ENCODE measurements at regions not wholly inside any gene's neighbourhood (a gene's known extent, or its start where the extent isn't known, plus 50 kb on each side); places are given as distances from the start of the nearest gene placed in this dataset.
"Not testable (repeated sequence)": the region's sequence is repeated elsewhere in the genome, so short reads cannot be mapped to it uniquely, and the experiment has no call there.

DNA sequence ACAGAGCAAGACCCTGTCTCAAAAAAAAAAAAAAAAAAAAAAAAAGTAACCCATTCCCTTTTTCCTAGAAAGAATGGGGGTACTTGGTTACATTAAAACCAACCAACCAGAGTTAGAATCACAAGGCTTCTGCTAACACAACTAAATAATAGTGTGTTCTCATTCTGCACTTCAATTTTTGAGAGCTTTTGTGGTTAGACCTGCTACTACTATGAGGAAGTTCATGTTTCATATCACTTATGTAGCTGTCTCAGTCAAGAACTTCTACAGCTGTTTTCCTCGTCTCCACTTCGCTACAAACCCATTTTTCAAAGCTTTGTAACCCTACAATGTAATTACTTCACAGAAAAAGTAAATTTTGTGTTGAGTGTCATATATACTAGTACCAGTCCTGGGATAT lies 58.3 kb downstream of the PDHA2 start:
- no peak for DNase-seq

DNA sequence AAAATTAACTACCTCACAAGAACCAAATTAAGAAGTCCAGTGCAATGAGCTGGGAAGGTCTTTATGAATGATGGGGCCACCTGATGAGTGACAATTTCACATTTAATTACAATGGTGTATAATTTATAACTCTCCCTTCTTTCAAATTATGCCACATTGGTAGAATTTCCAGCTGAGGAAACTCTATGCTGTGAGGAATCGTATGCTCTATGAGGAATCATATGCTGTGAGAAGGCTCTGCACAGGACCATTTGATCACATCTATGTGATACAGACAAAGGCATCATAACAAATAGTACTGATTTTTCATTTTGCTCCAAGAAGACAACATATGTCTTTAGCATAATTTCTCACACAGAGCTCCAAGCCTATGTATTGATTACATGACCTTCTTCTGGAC lies 69.3 kb downstream of the PDHA2 start:
- no peak for DNase-seq

DNA sequence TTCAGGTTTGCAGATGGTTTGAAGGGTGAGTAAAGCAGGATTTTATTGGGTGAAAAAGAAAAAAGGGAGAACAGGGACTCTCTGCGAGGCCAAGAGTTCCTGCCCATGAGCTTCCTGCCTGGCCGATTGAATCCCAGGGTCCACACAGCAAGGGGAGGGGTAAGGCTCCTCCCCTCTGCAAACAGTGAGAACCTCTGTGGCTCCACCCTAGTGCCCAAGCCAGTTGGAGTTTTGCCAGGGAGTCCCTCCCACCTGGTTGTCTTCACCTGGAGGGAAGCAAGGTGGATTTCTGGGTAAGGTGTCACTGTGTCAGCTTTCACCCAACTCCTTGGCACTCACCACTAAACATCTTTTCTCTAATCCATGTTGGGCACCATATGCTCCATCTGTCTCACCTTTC lies 70.9 kb downstream of the PDHA2 start:
- DNase-seq = no peak

DNA sequence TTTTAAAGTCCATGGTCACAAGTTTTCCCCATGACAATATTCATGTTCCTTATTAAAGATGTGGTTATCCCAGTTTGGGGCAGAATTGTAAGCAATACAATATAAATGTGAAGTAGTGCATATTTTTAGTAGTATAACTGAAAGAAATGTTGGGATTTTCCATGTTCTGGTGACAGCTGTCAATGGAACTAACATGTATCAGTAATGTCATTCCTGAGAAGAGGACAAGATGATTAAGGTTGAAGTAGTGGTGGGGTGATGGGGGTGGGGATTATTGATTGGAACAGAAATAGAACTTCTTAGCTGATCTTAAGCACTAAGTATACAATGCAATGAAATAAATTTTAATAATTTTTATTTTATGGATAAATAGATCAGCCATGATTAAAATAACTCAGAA lies 81.6 kb downstream of the PDHA2 start:
- DNase-seq = no peak

DNA sequence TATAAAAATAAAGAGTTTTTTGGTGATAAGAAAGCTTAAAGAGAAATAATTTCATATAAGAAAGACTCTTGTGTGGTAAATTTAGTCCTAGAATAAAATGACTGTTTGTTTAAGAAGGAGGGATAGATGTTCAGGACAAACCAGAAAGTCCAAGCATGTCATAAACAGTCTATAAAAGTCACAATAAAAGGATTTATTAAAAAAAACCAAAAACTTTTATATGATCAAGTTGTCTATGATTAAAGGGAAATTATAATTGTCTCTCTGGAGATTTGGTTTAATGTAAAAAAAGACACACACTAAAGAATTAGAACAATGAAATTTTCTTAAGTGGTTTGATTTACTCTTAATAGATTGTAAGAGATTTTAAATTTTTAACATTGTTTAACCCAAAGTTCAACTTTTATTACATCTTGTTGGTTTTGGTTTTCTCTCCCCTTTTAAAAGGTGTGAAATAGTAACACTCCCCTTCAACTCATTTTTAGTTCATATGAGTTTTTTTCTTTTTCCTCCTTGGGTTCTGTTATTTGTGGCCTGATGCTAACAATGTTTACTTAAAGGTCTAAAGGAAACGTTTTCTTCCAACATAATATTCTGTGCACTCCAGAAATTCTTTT lies 89.7 kb downstream of the PDHA2 start:
- DNase-seq = no peak

DNA sequence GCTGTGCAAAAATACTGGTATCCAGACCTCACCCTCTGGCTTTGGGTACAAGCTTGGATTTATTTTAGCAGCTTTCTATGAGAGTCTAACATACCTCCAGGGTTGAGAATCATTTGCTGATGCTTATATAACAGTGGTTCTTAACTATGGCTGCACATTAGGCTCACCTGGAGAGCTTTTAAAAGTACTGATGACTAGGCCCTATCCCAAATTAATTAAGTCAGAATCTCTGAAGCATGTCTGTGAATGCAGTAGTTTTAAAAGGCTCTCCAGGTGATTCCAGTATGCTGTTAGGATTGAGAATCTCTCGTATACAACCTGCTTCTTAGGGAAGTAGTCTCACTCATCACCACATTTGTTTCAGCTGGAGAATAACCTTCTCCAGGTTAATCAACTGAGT lies 99.2 kb downstream of the PDHA2 start:
- DNase-seq = no peak

DNA sequence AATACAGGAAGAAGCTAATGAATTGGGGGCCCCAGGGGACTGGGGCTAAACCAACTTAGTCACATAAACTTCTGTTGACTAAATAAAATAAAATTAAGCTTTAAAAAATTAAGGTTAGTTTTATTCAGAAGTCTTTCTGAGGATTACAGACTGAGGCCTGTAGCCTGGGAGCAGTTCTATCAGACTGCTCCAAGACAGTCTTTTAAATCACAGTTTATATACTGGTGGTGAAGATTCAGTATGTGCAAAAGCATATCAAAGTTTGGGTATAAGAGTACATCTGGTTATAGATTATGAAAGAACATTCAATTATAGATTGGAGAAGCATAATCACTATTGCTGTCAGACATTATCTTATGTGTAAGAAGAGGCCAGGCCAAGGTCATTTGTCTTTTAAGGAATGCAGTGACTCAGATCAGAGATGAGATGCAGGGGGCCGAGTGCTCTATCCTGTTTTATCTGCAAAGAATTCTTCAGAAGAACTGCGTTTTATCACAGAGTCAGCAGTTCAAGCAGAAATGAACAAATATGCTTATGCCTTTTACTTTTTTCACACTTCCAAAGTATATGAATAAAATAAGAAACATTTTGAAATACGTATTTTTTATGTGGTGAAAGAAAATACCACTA lies 109.4 kb downstream of the PDHA2 start:
- no peak for DNase-seq

DNA sequence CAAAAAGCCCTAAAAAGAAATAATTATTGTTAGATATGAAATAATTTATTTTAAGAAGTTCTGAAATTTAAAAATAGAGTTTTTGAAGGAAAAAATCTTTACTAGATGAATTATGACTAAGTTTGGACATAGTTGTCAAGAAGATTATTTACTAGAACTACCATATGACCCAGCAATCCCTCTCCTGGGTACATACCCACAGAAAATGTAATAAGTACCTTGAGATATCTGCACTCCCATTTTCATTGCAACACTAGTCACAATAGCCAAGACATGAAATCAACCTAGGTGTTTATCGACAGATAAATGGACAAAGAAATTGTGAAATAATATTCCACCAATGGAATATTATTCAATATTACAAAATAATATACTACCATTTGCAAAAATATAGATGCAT lies 109.9 kb downstream of the PDHA2 start:
- no peak for DNase-seq

DNA sequence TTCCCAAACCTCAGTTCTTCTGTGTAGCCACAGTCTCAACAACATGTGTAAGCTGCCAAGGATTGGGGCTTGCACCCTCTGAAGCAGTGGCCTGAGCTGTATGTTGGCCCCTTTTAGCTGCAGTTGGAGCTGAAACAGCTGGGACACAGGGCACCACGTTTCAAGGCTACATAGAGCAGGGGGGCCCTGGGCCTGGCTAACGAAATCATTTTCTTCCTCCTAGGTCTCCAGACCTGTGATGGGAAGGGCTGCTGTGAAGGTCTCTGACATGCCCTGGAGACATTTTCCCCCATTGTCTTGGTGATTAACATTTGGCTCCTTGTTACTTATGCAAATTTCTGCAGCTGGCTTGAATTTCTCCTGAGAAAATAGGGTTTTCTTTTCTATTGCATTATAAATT lies 112.6 kb downstream of the PDHA2 start:
- DNase-seq = not testable (repeated sequence)

DNA sequence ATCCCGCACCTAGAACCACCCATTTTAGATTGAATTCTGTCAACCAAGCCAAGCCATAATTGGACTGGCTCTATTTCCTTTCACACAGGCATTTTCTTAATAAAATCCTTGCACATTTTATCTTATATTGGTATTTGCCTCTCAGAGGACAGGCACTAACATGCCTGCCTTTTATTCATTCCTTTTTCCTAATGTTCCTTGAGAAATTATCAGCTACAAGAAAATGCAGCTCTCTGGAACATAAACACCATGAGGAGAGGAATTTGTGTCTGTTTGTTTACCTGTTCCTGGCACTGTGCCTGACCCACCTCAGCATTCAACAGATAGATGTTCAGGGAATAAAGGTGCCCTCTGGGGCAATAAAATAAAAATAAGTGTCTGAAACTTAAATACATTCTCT lies 116.2 kb downstream of the PDHA2 start:
- DNase-seq = no peak

DNA sequence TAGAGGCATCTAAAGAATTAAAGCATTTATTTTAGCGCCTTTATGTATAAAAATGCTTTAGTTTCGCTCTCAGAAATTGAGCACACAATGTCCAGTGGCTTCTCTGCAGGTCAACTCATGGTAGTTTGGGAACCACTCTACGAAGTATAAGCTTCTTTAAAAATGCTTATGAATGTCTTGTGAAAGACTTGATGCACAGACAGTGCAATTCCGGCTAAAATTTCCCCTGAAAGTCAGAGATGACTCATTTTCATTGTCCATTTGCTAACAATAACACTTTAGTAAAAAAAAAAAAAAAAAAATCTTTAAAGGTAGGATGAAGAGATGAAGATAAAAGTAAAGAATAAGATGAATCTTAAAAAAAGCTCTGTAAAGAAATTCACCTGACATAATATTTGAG lies 117.2 kb downstream of the PDHA2 start:
- no peak for DNase-seq

DNA sequence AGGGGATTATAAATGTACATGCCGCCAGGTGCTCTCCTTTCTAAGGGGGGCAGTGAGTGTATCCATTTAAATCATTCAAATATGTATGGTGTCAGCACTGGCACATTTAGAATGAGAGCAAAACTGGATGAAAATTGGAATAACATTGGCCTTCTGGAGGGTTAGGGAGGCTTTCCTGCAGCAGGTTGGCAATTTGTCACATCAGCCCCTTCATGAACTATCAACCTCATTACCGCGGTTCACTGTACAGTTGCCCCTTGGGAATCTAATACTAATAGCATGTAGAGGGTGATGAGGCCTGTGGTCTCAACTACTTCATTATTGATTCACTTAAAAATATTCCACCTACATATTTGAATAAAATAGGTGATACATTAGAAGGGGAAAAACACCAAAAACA lies 117.9 kb downstream of the PDHA2 start:
- DNase-seq = no peak

DNA sequence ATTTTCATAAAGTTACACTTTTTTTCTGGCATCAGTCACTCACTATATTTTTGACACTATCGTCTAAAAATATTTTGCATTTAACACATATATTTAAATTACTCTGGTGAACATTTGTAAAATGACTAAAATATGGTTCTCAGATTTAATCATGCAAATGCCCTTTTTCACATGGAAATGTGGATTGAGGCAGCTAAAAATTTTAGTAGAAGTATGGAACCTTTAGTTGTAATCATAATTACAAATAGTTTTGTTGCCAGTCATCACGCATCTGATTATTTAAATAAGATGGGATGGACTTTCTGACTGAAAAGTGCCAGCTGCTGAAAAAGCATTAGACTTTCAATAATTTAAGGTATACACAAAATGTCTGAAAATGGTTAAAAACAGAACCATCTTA lies 119.3 kb downstream of the PDHA2 start:
- DNase-seq = no peak

DNA sequence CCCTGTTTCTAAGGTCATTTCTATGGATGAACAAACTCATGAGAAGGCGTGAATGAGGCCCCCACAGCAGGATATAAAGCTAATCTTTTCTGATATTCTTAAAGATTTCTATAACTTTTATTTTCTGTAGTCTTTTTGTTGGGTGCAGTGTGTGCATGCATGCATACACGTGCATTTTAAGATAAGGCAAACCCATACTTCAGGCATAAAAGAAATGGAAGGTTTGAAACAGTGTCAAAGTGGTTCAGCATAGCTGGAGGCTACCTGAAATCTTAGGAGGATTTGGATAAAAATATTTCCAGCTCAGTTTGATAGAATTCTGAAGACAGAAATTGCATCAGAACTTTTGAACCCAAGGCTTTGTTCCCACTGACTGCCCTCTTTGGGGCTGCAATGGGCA lies 119.7 kb downstream of the PDHA2 start:
- no peak for DNase-seq

DNA sequence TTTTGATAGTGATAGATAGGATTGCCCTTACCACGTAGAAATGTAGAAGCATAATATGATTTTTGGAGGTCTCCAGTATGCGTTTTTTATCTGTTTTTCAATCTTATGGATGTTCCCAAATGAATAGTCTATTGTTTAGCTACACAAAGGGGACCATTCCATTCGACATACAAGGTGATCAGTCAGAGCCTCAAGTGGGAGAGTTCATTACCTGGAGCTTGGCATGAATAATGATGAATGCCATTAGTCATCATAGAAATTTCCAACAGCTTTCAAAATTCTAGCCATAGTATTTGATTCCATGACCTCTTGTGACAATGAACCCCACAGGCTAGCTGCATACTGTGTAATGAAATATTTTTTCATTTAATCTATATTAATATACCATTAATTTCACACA lies 123.6 kb downstream of the PDHA2 start:
- no peak for DNase-seq

DNA sequence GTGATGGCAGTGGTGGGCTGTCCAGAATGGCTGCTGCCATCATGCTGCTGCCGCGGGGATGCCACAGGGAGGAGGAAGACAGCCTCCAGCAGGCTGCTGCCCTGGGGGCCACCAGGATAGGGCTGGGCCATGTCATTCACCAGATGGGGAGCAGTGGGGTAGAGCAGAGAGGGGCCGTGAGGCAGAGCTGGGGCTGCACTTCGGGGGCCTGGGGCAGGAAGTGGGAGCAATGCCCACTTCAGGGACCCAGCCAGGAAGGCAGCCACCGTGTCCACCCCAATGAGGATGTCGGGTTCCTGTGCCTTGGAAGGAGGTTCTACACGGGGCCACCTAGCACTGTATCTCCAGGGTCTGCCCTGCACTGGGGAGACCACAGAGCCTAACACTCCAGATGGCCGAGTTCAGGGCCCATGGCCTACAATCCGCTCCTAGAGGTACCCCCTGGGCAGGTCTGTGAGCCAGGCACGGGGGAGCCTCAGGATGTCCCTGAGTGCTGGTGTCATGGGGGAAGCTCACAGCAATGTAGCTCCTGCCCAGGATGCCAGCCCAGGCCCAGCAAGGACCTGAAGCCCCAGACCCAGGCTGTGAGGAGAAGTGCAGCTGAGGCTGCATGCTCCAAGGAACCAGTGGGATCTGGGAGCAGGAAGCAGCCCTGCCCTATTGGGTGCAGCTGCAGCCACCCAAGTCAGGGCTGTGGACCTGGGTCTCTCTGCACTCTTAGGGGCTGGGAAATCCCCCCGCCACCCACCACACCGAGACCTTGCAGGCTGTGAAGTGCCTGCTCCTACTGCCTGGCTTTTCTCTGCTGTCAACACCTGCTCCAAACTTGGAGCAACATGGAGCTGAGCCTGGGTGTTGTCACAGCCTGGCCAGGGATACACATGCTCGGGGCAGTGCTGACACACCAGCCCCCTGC lies 140.3 kb downstream of the PDHA2 start:
- DNase-seq = peak; percentile 9

DNA sequence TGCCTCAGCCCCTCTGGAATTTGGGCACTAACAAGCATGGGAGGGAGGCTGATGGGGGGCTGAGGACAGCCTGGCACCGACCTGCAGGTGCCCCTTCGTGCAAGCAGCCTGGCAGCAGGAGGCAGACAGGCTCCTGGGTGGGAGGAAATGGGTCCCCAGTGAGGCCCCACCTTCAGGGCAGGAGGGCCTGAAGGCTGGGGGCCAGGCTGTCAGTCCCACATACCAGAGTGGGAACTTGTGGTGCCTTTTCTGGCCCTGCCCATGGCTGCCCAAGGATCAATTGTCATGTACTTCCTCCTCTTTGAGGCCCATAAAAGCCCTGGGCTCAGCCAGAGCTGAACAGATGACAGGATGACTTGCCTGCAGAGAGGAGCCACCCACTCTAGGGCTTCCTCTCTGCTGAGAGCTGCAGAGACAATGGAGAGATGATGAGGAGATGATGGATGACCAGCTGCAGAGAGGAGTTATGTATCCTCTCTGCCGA lies 141.0 kb downstream of the PDHA2 start:
- DNase-seq = no peak

DNA sequence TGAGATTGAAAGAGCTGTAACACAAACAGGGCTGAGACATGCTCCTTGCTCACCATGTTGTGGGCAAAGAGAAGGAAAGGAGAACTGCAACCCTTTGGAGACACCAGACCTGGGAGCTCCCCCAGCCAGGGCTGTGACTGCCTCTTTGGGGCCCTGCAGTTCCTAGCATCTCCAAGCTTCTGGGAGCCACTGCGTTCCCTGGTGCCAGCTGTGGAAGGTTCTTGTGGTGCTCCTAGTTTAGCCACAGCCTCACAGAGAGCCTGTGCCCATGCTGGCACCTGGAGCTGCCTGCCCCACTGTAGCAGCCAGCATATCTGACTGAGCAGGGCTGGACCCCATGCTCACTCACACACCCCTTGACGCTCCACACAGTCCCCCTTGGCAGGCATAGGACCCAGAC lies 141.7 kb downstream of the PDHA2 start:
- DNase-seq = no peak

DNA sequence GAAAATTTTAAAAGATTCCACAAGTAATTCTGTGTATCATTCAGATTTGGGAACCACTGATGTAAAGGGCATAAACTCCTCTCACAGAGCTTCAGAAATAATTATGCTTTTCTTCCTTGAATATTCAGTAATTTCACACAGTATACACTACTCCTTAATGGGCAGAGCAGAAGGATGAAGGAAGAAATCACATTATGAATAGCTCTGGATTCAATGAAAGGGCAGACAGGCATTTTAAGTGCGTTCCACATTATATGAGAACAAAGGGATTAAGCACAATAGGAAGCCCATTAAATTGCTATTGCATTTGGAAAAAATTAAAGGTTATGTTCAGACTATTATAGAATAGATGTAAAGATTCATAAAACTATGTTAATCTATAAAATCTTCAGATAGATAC lies 142.6 kb downstream of the PDHA2 start:
- no peak for DNase-seq

DNA sequence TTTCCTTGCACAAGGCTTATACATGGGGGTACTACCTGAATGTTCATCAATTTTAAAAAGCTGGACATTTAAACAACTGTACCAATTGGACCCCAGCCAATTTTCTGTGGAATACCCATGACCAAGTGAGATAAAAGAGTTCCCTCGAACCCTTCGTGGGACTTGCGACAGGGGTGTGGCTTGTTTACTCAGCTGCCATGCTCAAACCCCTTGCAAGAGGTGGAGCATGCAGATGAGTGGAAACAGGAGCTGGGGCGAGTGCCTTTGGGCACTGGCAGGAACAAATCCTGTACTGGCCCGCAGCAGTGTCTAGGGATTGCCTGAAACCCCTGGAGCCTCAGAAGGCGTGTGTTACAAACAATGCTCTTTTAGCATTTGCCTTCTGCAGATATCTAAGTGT lies 144.2 kb downstream of the PDHA2 start:
- DNase-seq = no peak

DNA sequence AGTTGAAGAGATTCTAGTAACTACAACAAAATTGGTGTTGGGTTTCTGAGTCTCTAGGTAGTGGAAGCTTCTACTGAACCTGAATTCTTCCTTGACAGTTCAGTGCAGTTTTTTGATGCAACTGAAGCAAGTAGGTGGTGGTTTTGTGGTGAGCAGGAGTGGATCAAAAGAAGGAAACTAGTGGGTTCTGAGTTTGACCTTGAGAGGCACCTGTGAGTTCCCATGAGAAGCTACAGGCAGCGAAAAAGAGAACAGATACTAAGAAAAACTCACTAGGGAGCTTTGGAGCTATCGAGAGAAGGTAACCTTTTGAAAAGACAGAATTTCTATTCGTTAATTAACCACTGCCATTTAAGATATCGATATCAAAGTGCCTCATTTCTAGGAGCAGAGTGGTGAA lies 145.2 kb downstream of the PDHA2 start:
- DNase-seq = no peak

DNA sequence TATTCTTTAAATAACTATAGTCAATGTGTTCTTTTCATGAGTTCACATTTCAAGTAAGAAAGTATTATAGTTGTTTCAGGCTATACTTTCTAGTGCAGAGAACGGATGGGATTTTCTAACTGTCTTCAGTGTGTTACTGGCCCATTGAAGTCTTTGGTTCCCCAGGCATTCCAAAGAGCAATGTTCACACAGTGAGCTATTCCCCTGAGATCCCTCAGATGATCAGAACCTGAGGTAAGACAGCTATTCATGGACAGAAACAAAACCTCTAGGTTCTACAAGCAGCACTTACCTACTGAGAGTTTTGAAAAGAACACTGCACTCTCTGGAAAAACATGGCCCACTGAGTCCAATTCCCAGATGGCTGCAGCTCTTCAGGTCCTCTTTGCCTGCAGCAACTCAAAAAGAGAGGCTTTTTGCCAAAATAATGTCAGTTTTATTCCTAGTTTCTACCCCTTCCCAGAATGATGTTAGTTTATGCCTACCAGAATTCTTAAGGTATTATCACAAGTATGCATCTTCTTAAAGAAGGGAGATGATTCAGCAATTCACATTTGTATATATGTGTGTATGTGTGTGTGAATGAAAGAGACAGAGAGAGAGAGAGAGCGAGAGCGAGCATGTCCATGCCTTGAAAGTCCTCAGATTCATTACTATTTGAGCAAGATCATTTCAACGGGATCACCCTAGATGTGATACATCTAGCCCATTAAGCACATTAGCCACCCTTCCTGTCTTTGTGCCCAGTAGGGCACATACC lies 146.1 kb downstream of the PDHA2 start:
- no peak for DNase-seq

DNA sequence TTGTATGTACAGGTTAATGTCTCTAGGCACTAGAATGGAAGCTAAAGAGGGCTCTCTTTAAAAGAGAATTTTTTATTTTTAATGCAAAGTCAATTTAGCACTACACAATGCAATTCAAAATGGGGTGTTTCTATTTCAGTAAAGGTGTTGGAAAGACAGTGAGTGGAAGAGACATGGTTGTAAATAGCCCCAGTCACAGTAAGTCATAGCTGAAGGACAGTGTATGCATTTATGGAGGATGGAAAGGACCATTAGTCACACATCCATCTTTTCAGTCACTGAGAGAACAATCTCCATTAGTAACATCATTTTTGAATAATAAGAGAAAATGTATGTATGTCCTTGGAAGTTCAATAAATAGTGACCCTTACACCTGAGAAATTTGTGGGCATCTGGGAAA lies 148.0 kb downstream of the PDHA2 start:
- DNase-seq = no peak
